IMR-90 (cell line): ENCODE measurements at regions not wholly inside any gene's neighbourhood (a gene's known extent, or its start where the extent isn't known, plus 50 kb on each side); places are given as distances from the start of the nearest gene placed in this dataset.

Experiments
- ATAC-seq: fragments of 200-7000 bp; cut with Tn5 transposase; 2 replicates; pipeline ENCODE4 v1.9.1; 2020; ENCODE audit warnings: low read depth, mild to moderate bottlenecking, moderate library complexity
- BruUV-seq: library from RNA; stranded (reverse); fragments of 400-500 nt; replicated peaks from 2 replicates; lab custom pipeline; 2021; lab: Mats Ljungman, UMichigan
- CTCF ChIA-PET: fragments of 300-600 bp; formaldehyde crosslinking; extraction: SDS; loops from one replicate; lab custom pipeline; 2021; ENCODE audit warnings: antibody characterized with exemption; lab: Yijun Ruan, JAX
- POLR2A ChIA-PET: fragments of 300-600 bp; sonication (Branson Sonifier 250); formaldehyde crosslinking; loops from one replicate; lab custom pipeline; 2022; ENCODE audit warnings: antibody characterized with exemption; ENCODE audit not compliant: unreplicated experiment; lab: Charles Lee
- DNase-seq: peaks from one replicate; pipeline ENCODE4 v3.0.0; 2013
- H2AFZ ChIP-seq: replicated peaks from 2 replicates; pipeline ENCODE3; 2013; ENCODE audit warnings: low read length, mild to moderate bottlenecking; ENCODE audit not compliant: poor library complexity
- H2AK5ac ChIP-seq: 2 replicates; pipeline ENCODE4 v1.6.1; 2013; ENCODE audit warnings: low read depth, low read length, inconsistent platforms
- H2AK9ac ChIP-seq: replicated peaks from 2 replicates; pipeline ENCODE3; 2013; ENCODE audit warnings: mild to moderate bottlenecking, low read depth, low read length, moderate library complexity; ENCODE audit not compliant: poor library complexity
- H2BK120ac ChIP-seq: 2 replicates; pipeline ENCODE4 v1.6.1; 2013; ENCODE audit warnings: low read depth, low read length, inconsistent platforms
- H2BK15ac ChIP-seq: 3 replicates; pipeline ENCODE4 v1.6.1; 2013; ENCODE audit warnings: low read depth, low read length, inconsistent platforms
- H2BK20ac ChIP-seq: 2 replicates; pipeline ENCODE4 v1.6.1; 2013; ENCODE audit warnings: low read depth, mild to moderate bottlenecking, inconsistent platforms, low read length, moderate library complexity
- H2BK5ac ChIP-seq: 2 replicates; pipeline ENCODE4 v1.6.1; 2013; ENCODE audit warnings: mild to moderate bottlenecking, low read depth, low read length, inconsistent platforms; ENCODE audit not compliant: poor library complexity, severe bottlenecking
- H3K14ac ChIP-seq: replicated peaks from 2 replicates; pipeline ENCODE4 v1.6.1; 2013; ENCODE audit warnings: low read depth, low read length, inconsistent platforms
- H3K18ac ChIP-seq: 2 replicates; pipeline ENCODE4 v1.6.1; 2013; ENCODE audit warnings: low read depth, low read length, control low read depth
- H3K23ac ChIP-seq: 2 replicates; pipeline ENCODE4 v1.6.1; 2013; ENCODE audit warnings: low read depth, low read length, inconsistent platforms
- H3K27ac ChIP-seq: 2 replicates; pipeline ENCODE4 v1.5.1; 2013; ENCODE audit warnings: mild to moderate bottlenecking, control low read depth, low read length; ENCODE audit not compliant: insufficient read depth
- H3K27me3 ChIP-seq: 2 replicates; pipeline ENCODE4 v1.6.1; 2013; ENCODE audit warnings: low read length; ENCODE audit not compliant: control insufficient read depth, insufficient read depth
- H3K36me3 ChIP-seq: 2 replicates; pipeline ENCODE4 v1.6.1; 2013; ENCODE audit warnings: low read length, mixed read lengths; ENCODE audit not compliant: control insufficient read depth, insufficient read depth
- H3K4ac ChIP-seq: 2 replicates; pipeline ENCODE4 v1.6.1; 2013; ENCODE audit warnings: low read depth, low read length, inconsistent platforms
- H3K4me1 ChIP-seq: 2 replicates; pipeline ENCODE4 v1.6.1; 2013; ENCODE audit warnings: low read length, mixed read lengths; ENCODE audit not compliant: control insufficient read depth, insufficient read depth
- H3K4me2 ChIP-seq: 2 replicates; pipeline ENCODE4 v1.6.1; 2013; ENCODE audit warnings: low read depth, mild to moderate bottlenecking, control low read depth, low read length, moderate library complexity
- H3K4me3 ChIP-seq: 2 replicates; pipeline ENCODE4 v1.5.1; 2013; ENCODE audit warnings: low read depth, mild to moderate bottlenecking, control low read depth, low read length, moderate library complexity; ENCODE audit not compliant: insufficient read depth
- H3K56ac ChIP-seq: 2 replicates; pipeline ENCODE4 v1.6.1; 2013; ENCODE audit warnings: low read length, inconsistent platforms; ENCODE audit not compliant: insufficient read depth; ENCODE audit errors: extremely low read depth
- H3K79me1 ChIP-seq, 2 experiments: 2 replicates each; pipeline ENCODE4 v1.6.1; 2013; ENCODE audit warnings: low read length in 2 of 2, inconsistent platforms in 1 of 2, low read depth in 1 of 2
- H3K9ac ChIP-seq: 2 replicates; pipeline ENCODE4 v1.6.1; 2013; ENCODE audit warnings: low read depth, low read length, control low read depth
- H3K9me1 ChIP-seq: 2 replicates; pipeline ENCODE4 v1.6.1; 2013; ENCODE audit warnings: low read length, inconsistent platforms; ENCODE audit not compliant: insufficient read depth
- H3K9me3 ChIP-seq: 2 replicates; pipeline ENCODE4 v1.6.1; 2013; ENCODE audit warnings: low read length; ENCODE audit not compliant: control insufficient read depth, insufficient read depth
- H4K20me1 ChIP-seq: 2 replicates; pipeline ENCODE4 v1.6.1; 2013; ENCODE audit warnings: low read length, inconsistent platforms; ENCODE audit not compliant: insufficient read depth
- H4K5ac ChIP-seq: 2 replicates; pipeline ENCODE4 v1.6.1; 2013; ENCODE audit warnings: mild to moderate bottlenecking, low read depth, low read length, control low read depth
- H4K8ac ChIP-seq, 2 experiments: 2 replicates each; pipeline ENCODE4 v1.6.1; 2013; ENCODE audit warnings: low read depth in 2 of 2, low read length in 2 of 2, control low read depth in 1 of 2, inconsistent platforms in 1 of 2
- H4K91ac ChIP-seq: 2 replicates; pipeline ENCODE4 v1.6.1; 2013; ENCODE audit warnings: low read depth, low read length, inconsistent platforms; ENCODE audit not compliant: insufficient read depth
- BHLHE40 ChIP-seq: fragments of 150-350 bp; IDR thresholded peaks from 2 replicates; pipeline ENCODE4 v1.6.1; 2016; ENCODE audit warnings: mild to moderate bottlenecking, low read depth, low read length
- CEBPB ChIP-seq: IDR thresholded peaks from 2 replicates; pipeline ENCODE4 v1.6.1; 2012; ENCODE audit warnings: low read depth, low read length, improper control_type of control experiment
- CHD1 ChIP-seq: IDR thresholded peaks from 2 replicates; pipeline ENCODE4 v1.6.1; 2012; ENCODE audit warnings: low read depth, low read length, improper control_type of control experiment
- CTCF ChIP-seq: conservative IDR thresholded peaks from 2 replicates; pipeline ENCODE4 v1.5.1; 2012; ENCODE audit warnings: mild to moderate bottlenecking, low read depth, low read length, improper control_type of control experiment
- FOS ChIP-seq: fragments of 150-350 bp; IDR thresholded peaks from 2 replicates; pipeline ENCODE4 v1.6.1; 2016; ENCODE audit warnings: low read depth, low read length
- MAFK ChIP-seq: IDR thresholded peaks from 2 replicates; pipeline ENCODE4 v1.6.1; 2012; ENCODE audit warnings: low read depth, low read length, improper control_type of control experiment
- MAZ ChIP-seq: IDR thresholded peaks from 2 replicates; pipeline ENCODE4 v1.6.1; 2012; ENCODE audit warnings: low read depth, mild to moderate bottlenecking, low read length, improper control_type of control experiment, moderate library complexity, borderline replicate concordance
- MXI1 ChIP-seq: IDR thresholded peaks from 2 replicates; pipeline ENCODE4 v1.6.1; 2012; ENCODE audit warnings: low read depth, mild to moderate bottlenecking, low read length, moderate library complexity, borderline replicate concordance
- NFE2L2 ChIP-seq: fragments of 150-350 bp; IDR thresholded peaks from 2 replicates; pipeline ENCODE4 v1.6.1; 2016; ENCODE audit warnings: low read depth, mild to moderate bottlenecking, low read length
- POLR2A ChIP-seq: IDR thresholded peaks from 2 replicates; pipeline ENCODE4 v1.6.1; 2012; ENCODE audit warnings: mild to moderate bottlenecking, low read depth, low read length
- RAD21 ChIP-seq: IDR thresholded peaks from 2 replicates; pipeline ENCODE4 v1.6.1; 2012; ENCODE audit warnings: low read length, improper control_type of control experiment
- RCOR1 ChIP-seq: IDR thresholded peaks from 2 replicates; pipeline ENCODE4 v1.6.1; 2012; ENCODE audit warnings: mild to moderate bottlenecking, low read length, improper control_type of control experiment; ENCODE audit not compliant: insufficient replicate concordance
- SMC3 ChIP-seq: fragments of 150-350 bp; IDR thresholded peaks from 2 replicates; pipeline ENCODE4 v1.6.1; 2016; ENCODE audit warnings: low read depth, mild to moderate bottlenecking, antibody characterized with exemption, low read length, moderate library complexity
- USF2 ChIP-seq: fragments of 150-350 bp; IDR thresholded peaks from 2 replicates; pipeline ENCODE4 v1.6.1; 2017; ENCODE audit warnings: mild to moderate bottlenecking, antibody characterized with exemption, low read length, low read depth
- WGBS, 2 experiments: methylation state at CpG; one replicate each; pipeline versions ENCODE4 v1.1.5 to v1.1.7; 2013; ENCODE audit warnings: missing lambda C conversion rate in 2 of 2; ENCODE audit not compliant: insufficient read length in 1 of 2; ENCODE audit errors: extremely low coverage in 2 of 2; 5-methylcytosine and 5-hydroxymethylcytosine counted together
- dilution Hi-C: fragments of 300-500 bp; cut with HindIII; formaldehyde crosslinking; loops from one replicate; pipeline ENCODE4 v1.14.3; 2018; ENCODE audit warnings: low sequenced_read_pairs; ENCODE audit not compliant: unreplicated experiment
- in situ Hi-C: fragments of 300-500 bp; cut with MboI; formaldehyde crosslinking; loops from 3 replicates; pipeline ENCODE4 v1.14.3; 2019; ENCODE audit warnings: low sequenced_read_pairs, inconsistent platforms, mixed read lengths
- intact Hi-C: fragments of 100-400 bp; cut with micrococcal nuclease; formaldehyde crosslinking; loops from 2 replicates; pipeline ENCODE4 v1.10.0; 2022
- TF ChIP-seq, protein P1 (sequence below): fragments of 150-350 bp; IDR thresholded peaks from 2 replicates; pipeline ENCODE4 v1.6.1; 2016; ENCODE audit warnings: low read depth, mild to moderate bottlenecking, low read length, moderate library complexity, borderline replicate concordance

- H4K5ac ChIP-seq, result no peak overlapping the region
- H3K27me3 ChIP-seq, result peaks cover 9% of the 10 kb centered on the region; the same call in 1 of the 2 replicates
- 50% methylated on average over 2 of the region's 5 CpGs; no CpG with 5 or more reads in 1 of the 2 experiments for WGBS, 2 experiments
- H3K4me3 ChIP-seq, result no peak overlapping the region
- no peak overlapping the region for H3K9ac ChIP-seq
- no peak overlapping the region for H3K4me2 ChIP-seq
- no peak for DNase-seq
- H3K79me1 ChIP-seq, result no peaks in the 10 kb centered on the region
- H2BK5ac ChIP-seq, result no peak overlapping the region
- no peak overlapping the region for H4K91ac ChIP-seq
- BruUV-seq, result no TSS peak
- intact Hi-C loops (no loop called here), dilution Hi-C loops (no loop called here), in situ Hi-C loops (loop anchor here (10.0 to 25.0 kb wide), 2 partner anchors 544 to 1051 kb away; partner anchors contain the start of gene PRLH)
- no peak overlapping the region for H3K27ac ChIP-seq
- no peak overlapping the region for H2BK120ac ChIP-seq
- H2BK15ac ChIP-seq, result no peak overlapping the region
- H3K4ac ChIP-seq, result no peak overlapping the region
- H3K23ac ChIP-seq, result no peak overlapping the region
- ChIA-PET POLR2A (no interaction called here), CTCF (no interaction called here)
- TF ChIP-seq CHD1, result no peak
- TF ChIP-seq MXI1, result no peak
- no peak for TF ChIP-seq MAZ
- no peak for TF ChIP-seq NFE2L2
- TF ChIP-seq CEBPB, result no peak
- no peak for TF ChIP-seq MAFK
- TF ChIP-seq, protein P1, sequence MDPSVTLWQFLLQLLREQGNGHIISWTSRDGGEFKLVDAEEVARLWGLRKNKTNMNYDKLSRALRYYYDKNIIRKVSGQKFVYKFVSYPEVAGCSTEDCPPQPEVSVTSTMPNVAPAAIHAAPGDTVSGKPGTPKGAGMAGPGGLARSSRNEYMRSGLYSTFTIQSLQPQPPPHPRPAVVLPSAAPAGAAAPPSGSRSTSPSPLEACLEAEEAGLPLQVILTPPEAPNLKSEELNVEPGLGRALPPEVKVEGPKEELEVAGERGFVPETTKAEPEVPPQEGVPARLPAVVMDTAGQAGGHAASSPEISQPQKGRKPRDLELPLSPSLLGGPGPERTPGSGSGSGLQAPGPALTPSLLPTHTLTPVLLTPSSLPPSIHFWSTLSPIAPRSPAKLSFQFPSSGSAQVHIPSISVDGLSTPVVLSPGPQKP, result no peak
- TF ChIP-seq SMC3, result no peak
- TF ChIP-seq POLR2A, result no peak
- TF ChIP-seq RAD21, result no peak
- no peak for TF ChIP-seq CTCF
- no peak for TF ChIP-seq RCOR1
- TF ChIP-seq USF2, result no peak
- TF ChIP-seq FOS, result no peak
- TF ChIP-seq BHLHE40, result no peak
- ATAC-seq, result no peak
- no peaks in the 10 kb centered on the region for H3K9me1 ChIP-seq
- no peak overlapping the region for H3K18ac ChIP-seq
- H2AK9ac ChIP-seq, result no peak overlapping the region
- no peak overlapping the region for H2BK20ac ChIP-seq
- H2AFZ ChIP-seq, result no peak overlapping the region
- no peaks in the 10 kb centered on the region for H4K20me1 ChIP-seq
- no peak overlapping the region for H3K56ac ChIP-seq
- H3K9me3 ChIP-seq, result no peaks in the 10 kb centered on the region
- H4K8ac ChIP-seq, result no peak overlapping the region
- H3K14ac ChIP-seq, result no peak overlapping the region
- H3K36me3 ChIP-seq, result no peaks in the 10 kb centered on the region
- H2AK5ac ChIP-seq, result no peak overlapping the region
- H3K4me1 ChIP-seq, result no peaks in the 10 kb centered on the region
These were observed 58.4 kb upstream of the ACKR3 start for GRCh38 chr2:236511266-236511665.
